ENCODE measurements at regions not wholly inside any gene's neighbourhood (a gene's known extent, or its start where the extent isn't known, plus 50 kb on each side); places are given as distances from the start of the nearest gene placed in this dataset.

GRCh38 chr1:184889166-184889565 lies 85.1 kb downstream of the NIBAN1 start:
- intact Hi-C loops (cut with micrococcal nuclease; ENCODE audit: unreplicated experiment), result no loop called here
- CTCF ChIA-PET (ENCODE audit: low intra/inter-chr PET ratio, low total read pairs), result no interaction called here

More at GRCh38 chr1:184889166-184889565, 85.1 kb downstream of the NIBAN1 start:
- no TSS peak for BruUV-seq (replicated peaks)
- no peak overlapping the region for H3K4me2 ChIP-seq (ENCODE audit: low read depth, low read length)
- in situ Hi-C loops (cut with HindIII; ENCODE audit: extremely low pct_ligation_motif_present, low pct_unique_long_range_greater_than_20kb), result no loop called here
- no peaks in the 10 kb centered on the region for H3K4me1 ChIP-seq (ENCODE audit: insufficient read depth, low read length)
- no peaks in the 10 kb centered on the region for H3K9me3 ChIP-seq (ENCODE audit: low read length)
- POLR2A ChIA-PET, result no interaction called here
- no peak overlapping the region for H3K27ac ChIP-seq (ENCODE audit: extremely low read length, insufficient read depth, low read length)
- DNase-seq (ENCODE audit: low spot score) (no peak), ATAC-seq (no peak), FAIRE-seq (no peak)
- no peak overlapping the region for H2AFZ ChIP-seq (ENCODE audit: low read length)
- TF ChIP-seq MAFK (conservative IDR thresholded peaks at IDR 0.05 in 1 of 2, IDR thresholded peaks at IDR 0.05 in 1 of 2; ENCODE audit: low read length in 2 of 2), result no peak
- no peak for TF ChIP-seq RARG (CRISPR knock-in tag; IDR thresholded peaks at IDR 0.05; ENCODE audit: low read depth)
- no peak for TF ChIP-seq ZNF331 (CRISPR knock-in tag; IDR thresholded peaks at IDR 0.05)
- no peak for TF ChIP-seq ZNF598 (CRISPR knock-in tag; IDR thresholded peaks at IDR 0.05; ENCODE audit: borderline replicate concordance)
- TF ChIP-seq JARID2 (CRISPR knock-in tag; IDR thresholded peaks at IDR 0.05; ENCODE audit: insufficient replicate concordance), result no peak
- TF ChIP-seq MXD1 (CRISPR knock-in tag; IDR thresholded peaks at IDR 0.05), result no peak
- TF ChIP-seq ZNF20 (CRISPR knock-in tag; IDR thresholded peaks at IDR 0.05), result no peak
- no peak for TF ChIP-seq GMEB2 (CRISPR knock-in tag; IDR thresholded peaks at IDR 0.05; ENCODE audit: low read depth)
- no peak for TF ChIP-seq AFF4 (CRISPR knock-in tag; IDR thresholded peaks at IDR 0.05)
- 0% methylated on average over 1 of the region's 1 CpG for WGBS (ENCODE audit: low lambda C conversion rate)
- H3K4me3 ChIP-seq (replicated peaks in 1 of 3; ENCODE audit: insufficient read depth in 1 of 3, low read depth in 2 of 3, low read length in 3 of 3), result no peak overlapping the region
- H3K27me3 ChIP-seq (ENCODE audit: control insufficient read depth in 1 of 2, insufficient read depth in 2 of 2, low read length in 2 of 2), result no peaks in the 10 kb centered on the region; a peak in 1 of 5 replicates
- no peaks in the 10 kb centered on the region for H3K79me2 ChIP-seq (ENCODE audit: insufficient read depth, low read length)
- no peaks in the 10 kb centered on the region for H4K20me1 ChIP-seq (ENCODE audit: insufficient read depth, low read length)
- H3K9ac ChIP-seq (ENCODE audit: insufficient read depth, low read depth, low read length), result no peak overlapping the region
- H3K36me3 ChIP-seq (replicated peaks in 1 of 2; ENCODE audit: control insufficient read depth in 1 of 2, insufficient read depth in 2 of 2, low read length in 2 of 2), result no peaks in the 10 kb centered on the region
